ENCODE measurements at regions not wholly inside any gene's neighbourhood (a gene's known extent, or its start where the extent isn't known, plus 50 kb on each side); places are given as distances from the start of the nearest gene placed in this dataset.

GRCh38 chr16:8229011-8229520 lies 361.2 kb downstream of the TMEM114 start:
- Mint-ChIP-seq H3K4me1 (ENCODE audit: low read depth in 2 of 2) (no peaks in the 10 kb centered on the region), H3K27me3 (no peaks in the 10 kb centered on the region), H3K27ac (no peak overlapping the region), H3K36me3 (ENCODE audit: insufficient read depth) (no peaks in the 10 kb centered on the region), H3K4me3 (no peak overlapping the region), H3K9me3 (peaks cover 4 to 14% of the 10 kb centered on the region in 2 donors)
- ATAC-seq (replicated peaks) (no peak), DNase-seq (no peak)

- no peaks in the 10 kb centered on the region for H3K27me3 Mint-ChIP-seq
- H3K4me1 Mint-ChIP-seq (ENCODE audit: low read depth in 2 of 2): no peaks in the 10 kb centered on the region
- ATAC-seq (replicated peaks) (no peak), DNase-seq (no peak)
- H3K4me3 Mint-ChIP-seq: no peak overlapping the region
- no peaks in the 10 kb centered on the region for H3K36me3 Mint-ChIP-seq (ENCODE audit: insufficient read depth)
- H3K9me3 Mint-ChIP-seq: peaks cover 15% of the 10 kb centered on the region in 2 donors
- H3K27ac Mint-ChIP-seq: no peak overlapping the region
These were observed 373.1 kb downstream of the TMEM114 start for GRCh38 chr16:8217201-8217600.

GRCh38 chr16:8204769-8205168 lies 385.5 kb downstream of the TMEM114 start:
- Mint-ChIP-seq H3K4me3 (no peak overlapping the region), H3K4me1 (ENCODE audit: low read depth in 2 of 2) (no peaks in the 10 kb centered on the region)

GRCh38 chr16:8204096-8204495 lies 386.2 kb downstream of the TMEM114 start:
- no peak overlapping the region for H3K4me3 Mint-ChIP-seq
- H3K4me1 Mint-ChIP-seq (ENCODE audit: low read depth in 2 of 2): no peaks in the 10 kb centered on the region
- no peak overlapping the region for H3K27ac Mint-ChIP-seq
- no peak for DNase-seq
- no peaks in the 10 kb centered on the region for H3K27me3 Mint-ChIP-seq
- H3K9me3 Mint-ChIP-seq: peaks cover 5 to 7% of the 10 kb centered on the region in 2 donors
- ATAC-seq (replicated peaks): no peak
- no peaks in the 10 kb centered on the region for H3K36me3 Mint-ChIP-seq (ENCODE audit: insufficient read depth)

More at GRCh38 chr16:8204769-8205168, 385.5 kb downstream of the TMEM114 start:
- no peaks in the 10 kb centered on the region for H3K36me3 Mint-ChIP-seq (ENCODE audit: insufficient read depth)
- no peak for DNase-seq
- H3K9me3 Mint-ChIP-seq: peaks cover 5 to 7% of the 10 kb centered on the region in 2 donors
- no peak for ATAC-seq (replicated peaks)
- H3K27ac Mint-ChIP-seq: no peak overlapping the region
- H3K27me3 Mint-ChIP-seq: no peaks in the 10 kb centered on the region

GRCh38 chr16:8203101-8203500 lies 387.2 kb downstream of the TMEM114 start:
- Mint-ChIP-seq H3K4me3 (no peak overlapping the region), H3K4me1 (ENCODE audit: low read depth in 2 of 2) (no peaks in the 10 kb centered on the region), H3K9me3 (peaks cover 3 to 7% of the 10 kb centered on the region in 2 donors), H3K27ac (no peak overlapping the region), H3K27me3 (no peaks in the 10 kb centered on the region), H3K36me3 (ENCODE audit: insufficient read depth) (no peaks in the 10 kb centered on the region)
- DNase-seq: no peak
- ATAC-seq (replicated peaks): no peak

GRCh38 chr16:8200839-8201238 lies 389.5 kb downstream of the TMEM114 start:
- H3K4me3 Mint-ChIP-seq: no peak overlapping the region
- H3K36me3 Mint-ChIP-seq (ENCODE audit: insufficient read depth): no peaks in the 10 kb centered on the region
- no peak overlapping the region for H3K27ac Mint-ChIP-seq
- no peak for DNase-seq
- no peaks in the 10 kb centered on the region for H3K27me3 Mint-ChIP-seq
- peaks cover 3 to 7% of the 10 kb centered on the region in 2 donors for H3K9me3 Mint-ChIP-seq
- ATAC-seq (replicated peaks): no peak
- no peaks in the 10 kb centered on the region for H3K4me1 Mint-ChIP-seq (ENCODE audit: low read depth in 2 of 2)

- H3K27me3 Mint-ChIP-seq: no peaks in the 10 kb centered on the region
- no peak overlapping the region for H3K4me3 Mint-ChIP-seq
- peaks cover 5 to 7% of the 10 kb centered on the region in 2 donors for H3K9me3 Mint-ChIP-seq
- DNase-seq (no peak), ATAC-seq (replicated peaks) (no peak)
- no peaks in the 10 kb centered on the region for H3K4me1 Mint-ChIP-seq (ENCODE audit: low read depth in 2 of 2)
- H3K36me3 Mint-ChIP-seq (ENCODE audit: insufficient read depth): no peaks in the 10 kb centered on the region
- H3K27ac Mint-ChIP-seq: no peak overlapping the region
These were observed 390.9 kb downstream of the TMEM114 start for GRCh38 chr16:8199390-8199789.

- H3K36me3 Mint-ChIP-seq (ENCODE audit: insufficient read depth): no peaks in the 10 kb centered on the region
- ATAC-seq (replicated peaks): no peak
- H3K27me3 Mint-ChIP-seq: no peaks in the 10 kb centered on the region
- H3K4me1 Mint-ChIP-seq (ENCODE audit: low read depth in 2 of 2): no peaks in the 10 kb centered on the region
- DNase-seq: no peak
- peaks cover 4 to 15% of the 10 kb centered on the region in 2 donors for H3K9me3 Mint-ChIP-seq
- H3K4me3 Mint-ChIP-seq: no peak overlapping the region
- H3K27ac Mint-ChIP-seq: no peak overlapping the region
These were observed 395.5 kb downstream of the TMEM114 start for GRCh38 chr16:8194794-8195193.

- ATAC-seq (replicated peaks) (no peak), DNase-seq (no peak)
- Mint-ChIP-seq H3K4me3 (no peak overlapping the region), H3K4me1 (ENCODE audit: low read depth in 2 of 2) (no peaks in the 10 kb centered on the region), H3K27me3 (no peaks in the 10 kb centered on the region), H3K27ac (no peak overlapping the region), H3K36me3 (ENCODE audit: insufficient read depth) (no peaks in the 10 kb centered on the region), H3K9me3 (peaks cover 2 to 18% of the 10 kb centered on the region in 2 donors)
These were observed 401.5 kb downstream of the TMEM114 start for GRCh38 chr16:8188841-8189240.

- ATAC-seq (replicated peaks): no peak
- Mint-ChIP-seq H3K4me1 (ENCODE audit: low read depth in 2 of 2) (no peaks in the 10 kb centered on the region), H3K27ac (no peak overlapping the region)
These were observed 402.4 kb downstream of the TMEM114 start for GRCh38 chr16:8187782-8188372.

GRCh38 chr16:8184854-8185253 lies 405.5 kb downstream of the TMEM114 start:
- H3K9me3 Mint-ChIP-seq: peaks cover 0 to 9% of the 10 kb centered on the region in 2 donors
- ATAC-seq (replicated peaks): no peak
- no peaks in the 10 kb centered on the region for H3K27me3 Mint-ChIP-seq

More at GRCh38 chr16:8187782-8188372, 402.4 kb downstream of the TMEM114 start:
- Mint-ChIP-seq H3K9me3 (peaks cover 2 to 20% of the 10 kb centered on the region in 2 donors), H3K36me3 (ENCODE audit: insufficient read depth) (no peaks in the 10 kb centered on the region), H3K4me3 (no peak overlapping the region), H3K27me3 (no peaks in the 10 kb centered on the region)
- no peak for DNase-seq

GRCh38 chr16:8183176-8184099 lies 406.9 kb downstream of the TMEM114 start:
- Mint-ChIP-seq H3K27me3 (no peaks in the 10 kb centered on the region), H3K27ac (no peak overlapping the region), H3K36me3 (ENCODE audit: insufficient read depth) (no peaks in the 10 kb centered on the region), H3K4me3 (no peak overlapping the region), H3K9me3 (peaks cover 0 to 9% of the 10 kb centered on the region in 2 donors), H3K4me1 (ENCODE audit: low read depth in 2 of 2) (no peaks in the 10 kb centered on the region)
- ATAC-seq (replicated peaks) (no peak), DNase-seq (no peak)

More at GRCh38 chr16:8184854-8185253, 405.5 kb downstream of the TMEM114 start:
- no peak overlapping the region for H3K27ac Mint-ChIP-seq
- H3K4me1 Mint-ChIP-seq (ENCODE audit: low read depth in 2 of 2): no peaks in the 10 kb centered on the region
- no peaks in the 10 kb centered on the region for H3K36me3 Mint-ChIP-seq (ENCODE audit: insufficient read depth)
- DNase-seq: no peak
- no peak overlapping the region for H3K4me3 Mint-ChIP-seq

- H3K4me3 Mint-ChIP-seq: no peak overlapping the region
- no peaks in the 10 kb centered on the region for H3K27me3 Mint-ChIP-seq
- H3K9me3 Mint-ChIP-seq: peaks cover 0 to 9% of the 10 kb centered on the region in 2 donors
- no peaks in the 10 kb centered on the region for H3K36me3 Mint-ChIP-seq (ENCODE audit: insufficient read depth)
- H3K27ac Mint-ChIP-seq: no peak overlapping the region
- ATAC-seq (replicated peaks) (no peak), DNase-seq (no peak)
- no peaks in the 10 kb centered on the region for H3K4me1 Mint-ChIP-seq (ENCODE audit: low read depth in 2 of 2)
These were observed 407.6 kb downstream of the TMEM114 start for GRCh38 chr16:8182761-8183160.

GRCh38 chr16:8179615-8180014 lies 410.7 kb downstream of the TMEM114 start:
- no peaks in the 10 kb centered on the region for H3K27me3 Mint-ChIP-seq
- no peaks in the 10 kb centered on the region for H3K36me3 Mint-ChIP-seq (ENCODE audit: insufficient read depth)
- no peak overlapping the region for H3K4me3 Mint-ChIP-seq
- no peak for DNase-seq
- no peak overlapping the region for H3K27ac Mint-ChIP-seq
- no peak for ATAC-seq (replicated peaks)
- no peaks in the 10 kb centered on the region for H3K4me1 Mint-ChIP-seq (ENCODE audit: low read depth in 2 of 2)
- H3K9me3 Mint-ChIP-seq: peaks cover under 1 to 12% of the 10 kb centered on the region in 2 donors

Data from effector memory CD8-positive, alpha-beta T cell (primary cell).